Lung (tissue), 11 donors: ENCODE measurements at regions not wholly inside any gene's neighbourhood (a gene's known extent, or its start where the extent isn't known, plus 50 kb on each side); places are given as distances from the start of the nearest gene placed in this dataset.
A peak's percentile ranks its signal among the peaks of the same experiment; 100 is the strongest.

Source experiments
- ATAC-seq: fragments of 200-7000 bp; cut with Tn5 transposase; one replicate; pipeline ENCODE4 v1.9.1; 2020; ENCODE audit warnings: moderate number of reproducible peaks; ENCODE audit not compliant: insufficient read depth, low FRiP score
- DNase-seq, 3 donors: peaks; one replicate each; pipeline ENCODE4 v3.0.0-alpha.2; 2013 to 2017
- H3K27ac ChIP-seq, 2 donors: one replicate each; pipeline ENCODE4 v1.5.1; 2013; ENCODE audit warnings: mild to moderate bottlenecking in 2 of 2, moderate library complexity in 2 of 2, control low read depth in 1 of 2, inconsistent platforms in 1 of 2, low read depth in 1 of 2, low read length in 1 of 2
- H3K27me3 ChIP-seq, 3 donors: one replicate each; pipeline ENCODE4 v1.5.1; 2013; ENCODE audit warnings: low read length in 2 of 3; ENCODE audit not compliant: control insufficient read depth in 3 of 3, insufficient read depth in 3 of 3
- H3K36me3 ChIP-seq, 4 donors: one replicate each; pipeline ENCODE4 v1.5.1; 2013; ENCODE audit warnings: low read length in 4 of 4, mild to moderate bottlenecking in 1 of 4, moderate library complexity in 1 of 4; ENCODE audit not compliant: control insufficient read depth in 4 of 4, insufficient read depth in 4 of 4
- H3K4me1 ChIP-seq, 5 donors: one replicate each; pipeline ENCODE4 v1.5.1; 2013; ENCODE audit warnings: low read length in 5 of 5, mild to moderate bottlenecking in 2 of 5, moderate library complexity in 1 of 5; ENCODE audit not compliant: control insufficient read depth in 5 of 5, insufficient read depth in 5 of 5
- H3K4me3 ChIP-seq: one replicate; pipeline ENCODE4 v1.5.1; 2013; ENCODE audit warnings: mild to moderate bottlenecking, control low read depth, moderate library complexity
- H3K9ac ChIP-seq, 2 donors: one replicate each; pipeline ENCODE4 v1.5.1; 2013; ENCODE audit warnings: low read length in 2 of 2, control low read depth in 1 of 2; ENCODE audit not compliant: insufficient read depth in 1 of 2
- H3K9me3 ChIP-seq, 4 donors: one replicate each; pipeline ENCODE4 v1.5.1; 2013; ENCODE audit warnings: low read length in 3 of 4, mild to moderate bottlenecking in 1 of 4, moderate library complexity in 1 of 4; ENCODE audit not compliant: control insufficient read depth in 4 of 4, insufficient read depth in 3 of 4
- WGBS, 2 donors: extraction: QIAGEN DNeasy Blood & Tissue Kit; methylation state at CpG; one replicate each; pipeline ENCODE4 v1.1.7; 2013; 5-methylcytosine and 5-hydroxymethylcytosine counted together
- TF ChIP-seq, protein P1 (sequence below): IDR thresholded peaks from 2 replicates; pipeline ENCODE4 v1.5.1; 2012; ENCODE audit warnings: mild to moderate bottlenecking; ENCODE audit errors: control extremely low read depth, extremely low read depth
- donor health status: control.
- donor health status: control.
- donor health status: Bipolar disorder and iron deficiency.
- donor health status: healthy.
- donor health status: DM: yes; HTN: yes; CAD: no.

DNA sequence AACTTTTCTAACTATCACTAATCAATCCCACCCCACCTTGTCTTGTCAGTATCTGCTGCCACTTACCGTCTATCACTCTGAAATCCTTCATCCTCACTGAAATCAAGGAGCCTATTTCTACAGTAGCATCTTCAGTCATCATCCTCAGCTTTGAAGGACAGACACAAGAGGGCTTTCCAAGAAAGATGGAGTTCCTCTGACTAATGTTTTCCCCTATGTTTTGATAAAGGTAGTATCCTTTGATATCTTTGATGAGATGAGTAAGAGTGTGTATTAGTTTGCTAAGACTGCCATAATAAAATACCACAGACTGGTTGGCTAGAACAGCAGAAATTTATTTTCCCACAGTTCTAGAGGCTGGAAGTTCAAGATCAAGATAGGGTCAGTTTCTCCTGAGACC lies 101.8 kb upstream of the VAV3 start:
- ATAC-seq = no peak

DNA sequence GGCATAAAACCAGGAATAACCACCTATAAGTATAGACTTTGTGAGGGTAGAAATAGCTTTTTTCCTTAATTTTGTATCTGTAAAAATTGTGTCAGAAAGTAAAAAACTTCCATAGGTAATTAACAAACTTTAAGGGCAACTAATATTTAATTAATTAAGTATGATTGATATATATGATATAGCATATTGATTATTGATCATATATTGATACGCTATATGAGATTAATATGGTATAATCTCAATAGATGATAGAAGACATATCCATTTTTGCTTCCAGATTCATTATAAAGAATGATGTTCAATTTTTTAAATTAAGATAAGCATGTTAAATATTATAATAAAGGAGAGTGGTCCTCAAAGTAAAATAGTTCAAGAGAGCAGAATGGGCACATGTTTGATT lies 99.3 kb upstream of the VAV3 start:
- no peak for ATAC-seq

More for the DNA sequence above, 101.8 kb upstream of the VAV3 start:
- TF ChIP-seq, protein P1, sequence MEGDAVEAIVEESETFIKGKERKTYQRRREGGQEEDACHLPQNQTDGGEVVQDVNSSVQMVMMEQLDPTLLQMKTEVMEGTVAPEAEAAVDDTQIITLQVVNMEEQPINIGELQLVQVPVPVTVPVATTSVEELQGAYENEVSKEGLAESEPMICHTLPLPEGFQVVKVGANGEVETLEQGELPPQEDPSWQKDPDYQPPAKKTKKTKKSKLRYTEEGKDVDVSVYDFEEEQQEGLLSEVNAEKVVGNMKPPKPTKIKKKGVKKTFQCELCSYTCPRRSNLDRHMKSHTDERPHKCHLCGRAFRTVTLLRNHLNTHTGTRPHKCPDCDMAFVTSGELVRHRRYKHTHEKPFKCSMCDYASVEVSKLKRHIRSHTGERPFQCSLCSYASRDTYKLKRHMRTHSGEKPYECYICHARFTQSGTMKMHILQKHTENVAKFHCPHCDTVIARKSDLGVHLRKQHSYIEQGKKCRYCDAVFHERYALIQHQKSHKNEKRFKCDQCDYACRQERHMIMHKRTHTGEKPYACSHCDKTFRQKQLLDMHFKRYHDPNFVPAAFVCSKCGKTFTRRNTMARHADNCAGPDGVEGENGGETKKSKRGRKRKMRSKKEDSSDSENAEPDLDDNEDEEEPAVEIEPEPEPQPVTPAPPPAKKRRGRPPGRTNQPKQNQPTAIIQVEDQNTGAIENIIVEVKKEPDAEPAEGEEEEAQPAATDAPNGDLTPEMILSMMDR = no peak
- Histone ChIP-seq H3K27me3 (no peaks in the 10 kb centered on the region), H3K4me1 (peaks cover 0 to 13% (median 2%) of the 10 kb centered on the region in 5 donors), H3K27ac (no peak overlapping the region), H3K9ac (no peak overlapping the region), H3K36me3 (no peaks in the 10 kb centered on the region), H3K9me3 (peaks cover 0 to 4% (median 0%) of the 10 kb centered on the region in 4 donors), H3K4me3 (no peak overlapping the region)
- DNase-seq = no peak
- WGBS, 2 donors = 93 to 97% methylated on average over 1 of the region's 1 CpG

DNA sequence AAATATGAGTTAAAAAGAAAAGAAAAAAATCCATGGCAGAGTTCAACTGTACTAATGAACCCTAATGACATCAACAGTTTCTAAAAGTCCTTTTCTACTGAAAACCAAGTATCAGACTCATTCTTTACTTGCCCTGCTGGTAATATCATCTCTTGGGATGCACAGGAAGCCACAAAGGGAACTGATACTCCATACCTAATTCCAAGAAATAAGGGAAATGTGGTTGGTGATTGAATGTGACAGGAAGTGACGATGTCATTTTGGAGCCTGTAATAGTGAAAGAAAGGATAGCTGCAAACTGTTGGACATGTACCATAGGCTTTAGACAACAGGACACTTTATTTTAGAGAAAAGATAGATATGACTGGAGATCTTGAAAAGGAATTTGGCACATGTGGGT lies 98.7 kb upstream of the VAV3 start:
- ATAC-seq = no peak
- H3K27ac ChIP-seq = no peak overlapping the region
- peaks cover 0 to 5% (median 0%) of the 10 kb centered on the region in 5 donors for H3K4me1 ChIP-seq
- TF ChIP-seq, protein P1 = no peak
- H3K4me3 ChIP-seq = no peak overlapping the region
- H3K9ac ChIP-seq = no peak overlapping the region
- no peaks in the 10 kb centered on the region for H3K27me3 ChIP-seq
- peaks cover 0 to 4% (median 0%) of the 10 kb centered on the region in 4 donors for H3K9me3 ChIP-seq
- H3K36me3 ChIP-seq = no peaks in the 10 kb centered on the region
- DNase-seq = no peak
- 56 to 71% methylated on average over 1 of the region's 1 CpG for WGBS, 2 donors

More for the DNA sequence above, 99.3 kb upstream of the VAV3 start:
- Histone ChIP-seq H3K9me3 (peaks cover 0 to 4% (median 0%) of the 10 kb centered on the region in 4 donors), H3K4me3 (no peak overlapping the region), H3K9ac (no peak overlapping the region), H3K27ac (no peak overlapping the region), H3K4me1 (peaks cover 0 to 5% (median 0%) of the 10 kb centered on the region in 5 donors), H3K36me3 (no peaks in the 10 kb centered on the region), H3K27me3 (no peaks in the 10 kb centered on the region)
- TF ChIP-seq, protein P1 = no peak
- 53 to 95% methylated on average over 1 of the region's 1 CpG for WGBS, 2 donors
- DNase-seq = no peak

DNA sequence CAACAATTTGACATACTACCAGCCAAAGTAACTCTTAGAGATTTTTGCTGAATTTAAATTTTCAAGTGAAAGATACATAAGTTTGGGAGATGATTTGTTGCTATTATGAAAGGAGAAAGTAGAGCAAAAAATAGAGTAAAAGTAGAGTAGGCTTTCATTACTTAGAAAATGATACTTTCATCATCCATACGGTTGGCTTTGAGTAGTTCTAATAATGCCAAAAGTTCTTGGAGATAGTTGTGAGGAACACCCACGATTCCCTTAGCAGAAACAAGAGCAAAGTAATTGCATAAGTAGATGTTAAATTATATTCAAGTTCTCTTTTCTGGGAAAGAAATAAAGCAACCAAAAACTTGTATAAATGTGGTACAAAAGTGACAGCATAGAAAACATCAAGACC lies 95.0 kb upstream of the VAV3 start:
- no peak for ATAC-seq
- Histone ChIP-seq H3K27me3 (no peaks in the 10 kb centered on the region), H3K9ac (no peak overlapping the region), H3K36me3 (no peaks in the 10 kb centered on the region), H3K9me3 (peaks cover 0 to 4% (median 0%) of the 10 kb centered on the region in 4 donors), H3K4me3 (no peak overlapping the region), H3K27ac (no peak overlapping the region), H3K4me1 (peaks cover 0 to 18% (median 6%) of the 10 kb centered on the region in 5 donors)
- WGBS, 2 donors = 22 to 45% methylated on average over 2 of the region's 2 CpGs
- DNase-seq = peak in 2 of 3 donors; percentile 40 to 82
- TF ChIP-seq, protein P1 = no peak
